HepG2 (cell line): ENCODE measurements at regions not wholly inside any gene's neighbourhood (a gene's known extent, or its start where the extent isn't known, plus 50 kb on each side); places are given as distances from the start of the nearest gene placed in this dataset.
"Not testable (repeated sequence)": the region's sequence is repeated elsewhere in the genome, so short reads cannot be mapped to it uniquely, and the experiment has no call there.

ENCODE experiments used
- ATAC-seq: fragments of 200-7000 bp; cut with Tn5 transposase; 3 replicates; pipeline ENCODE4 v1.9.1; 2020; ENCODE audit warnings: mild to moderate bottlenecking, moderate library complexity
- BruUV-seq: library from RNA; stranded (reverse); fragments of 400-500 nt; replicated peaks from 2 replicates; lab custom pipeline; 2021; lab: Mats Ljungman, UMichigan
- CTCF ChIA-PET: fragments of 300-600 bp; formaldehyde crosslinking; extraction: SDS; loops from one replicate; lab custom pipeline; 2021; ENCODE audit warnings: low total read pairs, inconsistent platforms, low intra/inter-chr PET ratio; lab: Yijun Ruan, JAX
- POLR2A ChIA-PET: fragments of 350-600 bp; sonication (Branson Sonifier 250); formaldehyde crosslinking; loops from one replicate; lab custom pipeline; 2020; ENCODE audit warnings: antibody characterized with exemption, inconsistent platforms; lab: Yijun Ruan, JAX
- DNase-seq: peaks from one replicate; pipeline ENCODE4 v3.0.0-alpha.2; 2015; ENCODE audit warnings: low spot score
- FAIRE-seq: peaks from 3 replicates; lab custom pipeline; 2011; peaks lifted over from hg19 to GRCh38; lab: Jason Lieb, UNC
- H2AFZ ChIP-seq: one replicate; pipeline ENCODE4 v1.6.1; 2011; ENCODE audit warnings: low read length, inconsistent platforms
- H3K27ac ChIP-seq: fragments of 300-600 bp; 3 replicates; pipeline ENCODE4 v1.8.0; 2011; ENCODE audit warnings: mixed run types, mild to moderate bottlenecking, mixed read lengths, low read length, inconsistent platforms; ENCODE audit not compliant: insufficient read depth; ENCODE audit errors: extremely low read length
- H3K27me3 ChIP-seq, 2 experiments: fragments of 200-600 bp in 1 of 2; 2 replicates in 1 of 2; 3 replicates in 1 of 2; pipeline versions ENCODE4 v1.6.0 to v1.8.0; 2011; ENCODE audit warnings: low read length in 2 of 2, mild to moderate bottlenecking in 2 of 2, moderate library complexity in 2 of 2, inconsistent platforms in 1 of 2; ENCODE audit not compliant: insufficient read depth in 2 of 2, control insufficient read depth in 1 of 2
- H3K36me3 ChIP-seq, 2 experiments: fragments of 200-600 bp in 1 of 2; replicated peaks in 1 of 2; 2 replicates in 1 of 2; 3 replicates in 1 of 2; pipeline versions ENCODE4 v1.5.1 to v1.8.0; 2011; ENCODE audit warnings: low read length in 2 of 2, inconsistent platforms in 1 of 2; ENCODE audit not compliant: insufficient read depth in 2 of 2, control insufficient read depth in 1 of 2
- H3K4me1 ChIP-seq: 2 replicates; pipeline ENCODE4 v1.5.1; 2012; ENCODE audit warnings: low read length, inconsistent platforms; ENCODE audit not compliant: insufficient read depth
- H3K4me2 ChIP-seq: 2 replicates; pipeline ENCODE4 v1.6.0; 2011; ENCODE audit warnings: low read depth, low read length, inconsistent platforms
- H3K4me3 ChIP-seq, 3 experiments: fragments of 200-600 bp in 1 of 3; sonication (generic), shearing (Covaris generic) in 1 of 3; replicated peaks in 1 of 3; 2 replicates each; pipeline ENCODE4 v1.5.1; 2011 to 2016; ENCODE audit warnings: low read length in 3 of 3, inconsistent platforms in 2 of 3, low read depth in 2 of 3, mild to moderate bottlenecking in 2 of 3, control low read depth in 1 of 3, mixed read lengths in 1 of 3; ENCODE audit not compliant: insufficient read depth in 1 of 3
- H3K79me2 ChIP-seq: one replicate; pipeline ENCODE4 v1.6.1; 2011; ENCODE audit warnings: low read length, inconsistent platforms; ENCODE audit not compliant: insufficient read depth
- H3K9ac ChIP-seq: 2 replicates; pipeline ENCODE4 v1.6.0; 2011; ENCODE audit warnings: mild to moderate bottlenecking, low read depth, low read length, inconsistent platforms; ENCODE audit not compliant: insufficient read depth
- H3K9me3 ChIP-seq: 2 replicates; pipeline ENCODE4 v1.5.1; 2012; ENCODE audit warnings: mild to moderate bottlenecking, low read length
- H4K20me1 ChIP-seq: 2 replicates; pipeline ENCODE4 v1.6.0; 2011; ENCODE audit warnings: inconsistent platforms, mild to moderate bottlenecking, low read length, moderate library complexity; ENCODE audit not compliant: insufficient read depth
- TAF15 ChIP-seq: fragments of 200-400 bp; formaldehyde crosslinking; IDR thresholded peaks from one replicate; pipeline ENCODE4 v1.6.1; 2018; ENCODE audit warnings: mild to moderate bottlenecking, low read depth, low read length; ENCODE audit not compliant: poor library complexity, severe bottlenecking
- THAP8 ChIP-seq: sonication (generic); formaldehyde crosslinking; IDR thresholded peaks from 2 replicates; pipeline ENCODE4 v1.5.1; 2020; ENCODE audit warnings: missing genetic modification reagents, mild to moderate bottlenecking, borderline replicate concordance
- ZBTB40 ChIP-seq, 2 experiments: fragments of 450-650 bp in 1 of 2; sonication (generic) in 1 of 2; formaldehyde crosslinking in 1 of 2; IDR thresholded peaks; 2 replicates each; pipeline versions ENCODE4 v1.6.1 to v1.8.0; 2016 to 2022; ENCODE audit warnings: antibody characterized with exemption in 1 of 2, mild to moderate bottlenecking in 1 of 2, missing genetic modification reagents in 1 of 2
- WGBS: methylation state at CpG from one replicate; pipeline ENCODE4 v1.1.6; 2017; ENCODE audit warnings: low lambda C conversion rate; 5-methylcytosine and 5-hydroxymethylcytosine counted together
- in situ Hi-C: cut with HindIII; loops from 2 replicates; pipeline ENCODE4 v1.10.0; 2017; ENCODE audit warnings: low pct_unique_long_range_greater_than_20kb; ENCODE audit not compliant: extremely low pct_ligation_motif_present
- intact Hi-C: fragments of 100-400 bp; cut with micrococcal nuclease; formaldehyde crosslinking; loops from one replicate; pipeline ENCODE4 v1.10.0; 2022; ENCODE audit not compliant: unreplicated experiment

- TF ChIP-seq THAP8 (CRISPR knock-in tag) = no peak
- TF ChIP-seq TAF15 = no peak
- no peak for TF ChIP-seq ZBTB40 (IDR thresholded peaks at IDR 0.05)
- no peak for TF ChIP-seq ZBTB40 (CRISPR knock-in tag; IDR thresholded peaks at IDR 0.05)
These were observed 437.3 kb downstream of the NSUN3 start (continued) for GRCh38 chr3:94500146-94500545.

GRCh38 chr3:94507354-94507753, 444.5 kb downstream of the NSUN3 start:
- H3K4me3 ChIP-seq, H3K4me2 ChIP-seq, H3K27ac ChIP-seq, H3K9ac ChIP-seq, POLR2A ChIA-PET, H3K27me3 ChIP-seq, ATAC-seq, CTCF ChIA-PET, H3K36me3 ChIP-seq, BruUV-seq, H3K79me2 ChIP-seq, H2AFZ ChIP-seq, H4K20me1 ChIP-seq, H3K4me1 ChIP-seq, intact Hi-C loops, H3K9me3 ChIP-seq, DNase-seq, in situ Hi-C loops, FAIRE-seq: not testable (repeated sequence)
- WGBS = 70% methylated on average over 25 of the region's 25 CpGs
